DND-41 (cell line): ENCODE measurements at regions not wholly inside any gene's neighbourhood (a gene's known extent, or its start where the extent isn't known, plus 50 kb on each side); places are given as distances from the start of the nearest gene placed in this dataset.
A peak's percentile ranks its signal among the peaks of the same experiment; 100 is the strongest.

Experiments
- ATAC-seq: fragments of 200-7000 bp; cut with Tn5 transposase; 3 replicates; pipeline ENCODE4 v1.9.1; 2021; ENCODE audit warnings: low read depth; ENCODE audit not compliant: insufficient read depth
- DNase-seq: peaks from one replicate; pipeline ENCODE4 v3.0.0-alpha.2; 2020
- H2AFZ ChIP-seq: 2 replicates; pipeline ENCODE4 v1.6.0; 2012; ENCODE audit warnings: low read depth, low read length
- H3K27ac ChIP-seq: 2 replicates; pipeline ENCODE4 v1.5.1; 2012; ENCODE audit warnings: low read length, inconsistent platforms
- H3K27me3 ChIP-seq: fragments of 200-600 bp; sonication (generic); 2 replicates; pipeline ENCODE4 v1.6.0; 2012; ENCODE audit warnings: low read length, mild to moderate bottlenecking, inconsistent platforms; ENCODE audit not compliant: insufficient read depth, poor library complexity
- H3K36me3 ChIP-seq: 2 replicates; pipeline ENCODE4 v1.5.1; 2012; ENCODE audit warnings: low read length, inconsistent platforms; ENCODE audit not compliant: insufficient read depth
- H3K4me1 ChIP-seq: 2 replicates; pipeline ENCODE4 v1.5.1; 2012; ENCODE audit warnings: mild to moderate bottlenecking, low read length; ENCODE audit not compliant: insufficient read depth
- H3K4me2 ChIP-seq: 2 replicates; pipeline ENCODE4 v1.6.0; 2012; ENCODE audit warnings: mild to moderate bottlenecking, moderate library complexity, low read length, inconsistent platforms; ENCODE audit not compliant: insufficient read depth
- H3K4me3 ChIP-seq, 2 experiments: fragments of 200-600 bp in 1 of 2; shearing (Covaris generic) in 1 of 2; 2 replicates each; pipeline ENCODE4 v1.5.1; 2012 to 2016; ENCODE audit warnings: inconsistent platforms in 2 of 2, low read length in 2 of 2, mild to moderate bottlenecking in 2 of 2, low read depth in 1 of 2, moderate library complexity in 1 of 2
- H3K79me2 ChIP-seq: 2 replicates; pipeline ENCODE4 v1.6.0; 2012; ENCODE audit warnings: low read length, inconsistent platforms; ENCODE audit not compliant: insufficient read depth
- H3K9ac ChIP-seq: 2 replicates; pipeline ENCODE4 v1.6.0; 2012; ENCODE audit warnings: low read depth, mild to moderate bottlenecking, inconsistent platforms, low read length, moderate library complexity
- H3K9me3 ChIP-seq: 2 replicates; pipeline ENCODE4 v1.5.1; 2012; ENCODE audit warnings: low read length, moderate library complexity, mild to moderate bottlenecking, inconsistent platforms; ENCODE audit not compliant: insufficient read depth, severe bottlenecking
- H4K20me1 ChIP-seq: 2 replicates; pipeline ENCODE4 v1.6.0; 2012; ENCODE audit warnings: low read length; ENCODE audit not compliant: insufficient read depth
- EZH2 ChIP-seq: IDR thresholded peaks from 3 replicates; pipeline ENCODE4 v1.6.1; 2012; ENCODE audit warnings: borderline replicate concordance, low read depth, mild to moderate bottlenecking, moderate library complexity, low read length, inconsistent platforms; ENCODE audit not compliant: severe bottlenecking
- TF ChIP-seq, protein P1 (sequence below): IDR thresholded peaks from 2 replicates; pipeline ENCODE4 v1.5.1; 2012; ENCODE audit warnings: borderline replicate concordance, low read length, moderate library complexity, mild to moderate bottlenecking; ENCODE audit not compliant: poor library complexity, severe bottlenecking; ENCODE audit errors: extremely low read depth

GRCh38 chr1:59141267-59141863 is 155.5 kb upstream of the FGGY start:
- Histone ChIP-seq H3K27me3 (no peaks in the 10 kb centered on the region), H3K36me3 (no peaks in the 10 kb centered on the region), H4K20me1 (no peaks in the 10 kb centered on the region), H3K79me2 (no peaks in the 10 kb centered on the region), H3K4me3 (no peak overlapping the region), H2AFZ (no peak overlapping the region), H3K27ac (no peak overlapping the region), H3K4me1 (peaks cover 14% of the 10 kb centered on the region), H3K4me2 (no peak overlapping the region), H3K9ac (no peak overlapping the region), H3K9me3 (no peaks in the 10 kb centered on the region)
- TF ChIP-seq, protein P1, sequence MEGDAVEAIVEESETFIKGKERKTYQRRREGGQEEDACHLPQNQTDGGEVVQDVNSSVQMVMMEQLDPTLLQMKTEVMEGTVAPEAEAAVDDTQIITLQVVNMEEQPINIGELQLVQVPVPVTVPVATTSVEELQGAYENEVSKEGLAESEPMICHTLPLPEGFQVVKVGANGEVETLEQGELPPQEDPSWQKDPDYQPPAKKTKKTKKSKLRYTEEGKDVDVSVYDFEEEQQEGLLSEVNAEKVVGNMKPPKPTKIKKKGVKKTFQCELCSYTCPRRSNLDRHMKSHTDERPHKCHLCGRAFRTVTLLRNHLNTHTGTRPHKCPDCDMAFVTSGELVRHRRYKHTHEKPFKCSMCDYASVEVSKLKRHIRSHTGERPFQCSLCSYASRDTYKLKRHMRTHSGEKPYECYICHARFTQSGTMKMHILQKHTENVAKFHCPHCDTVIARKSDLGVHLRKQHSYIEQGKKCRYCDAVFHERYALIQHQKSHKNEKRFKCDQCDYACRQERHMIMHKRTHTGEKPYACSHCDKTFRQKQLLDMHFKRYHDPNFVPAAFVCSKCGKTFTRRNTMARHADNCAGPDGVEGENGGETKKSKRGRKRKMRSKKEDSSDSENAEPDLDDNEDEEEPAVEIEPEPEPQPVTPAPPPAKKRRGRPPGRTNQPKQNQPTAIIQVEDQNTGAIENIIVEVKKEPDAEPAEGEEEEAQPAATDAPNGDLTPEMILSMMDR = no peak
- no peak for TF ChIP-seq EZH2
- ATAC-seq = peak; percentile 39; the same call in 1 of the 3 replicates
- no peak for DNase-seq

- H3K4me1 ChIP-seq = peaks cover 12% of the 10 kb centered on the region
- no peaks in the 10 kb centered on the region for H3K79me2 ChIP-seq
- H4K20me1 ChIP-seq = no peaks in the 10 kb centered on the region
- H3K4me2 ChIP-seq = no peak overlapping the region
- no peak overlapping the region for H3K4me3 ChIP-seq
- H3K36me3 ChIP-seq = no peaks in the 10 kb centered on the region
- no peaks in the 10 kb centered on the region for H3K27me3 ChIP-seq
- no peak overlapping the region for H2AFZ ChIP-seq
- no peak overlapping the region for H3K27ac ChIP-seq
- TF ChIP-seq EZH2 = no peak
- TF ChIP-seq, protein P1 = no peak
- H3K9ac ChIP-seq = no peak overlapping the region
- no peaks in the 10 kb centered on the region for H3K9me3 ChIP-seq
- DNase-seq (no peak), ATAC-seq (no peak)
Measured at GRCh38 chr1:59142311-59143132, 154.4 kb upstream of the FGGY start.

GRCh38 chr1:59143133-59143487 is 153.8 kb upstream of the FGGY start:
- no peaks in the 10 kb centered on the region for H3K27me3 ChIP-seq
- no peak overlapping the region for H3K4me2 ChIP-seq
- no peak overlapping the region for H3K9ac ChIP-seq
- H2AFZ ChIP-seq = no peak overlapping the region
- no peaks in the 10 kb centered on the region for H3K36me3 ChIP-seq
- H3K79me2 ChIP-seq = no peaks in the 10 kb centered on the region
- no peaks in the 10 kb centered on the region for H3K9me3 ChIP-seq
- H3K27ac ChIP-seq = no peak overlapping the region
- H4K20me1 ChIP-seq = no peaks in the 10 kb centered on the region
- peaks cover 6% of the 10 kb centered on the region for H3K4me1 ChIP-seq
- DNase-seq (no peak), ATAC-seq (no peak)
- no peak overlapping the region for H3K4me3 ChIP-seq
- no peak for TF ChIP-seq EZH2
- TF ChIP-seq, protein P1 = no peak
